HepG2 (cell line): ENCODE measurements at regions not wholly inside any gene's neighbourhood (a gene's known extent, or its start where the extent isn't known, plus 50 kb on each side); places are given as distances from the start of the nearest gene placed in this dataset.

Source experiments
- ARHGAP35 ChIP-seq: sonication (generic); formaldehyde crosslinking; IDR thresholded peaks from 2 replicates; pipeline ENCODE4 v1.9.0; 2022; ENCODE audit warnings: mild to moderate bottlenecking, inconsistent platforms, moderate library complexity, missing genetic modification reagents, borderline replicate concordance
- FOXK2 ChIP-seq: fragments of 450-650 bp; IDR thresholded peaks from 2 replicates; pipeline ENCODE4 v1.6.1; 2016
- FOXM1 ChIP-seq: sonication (generic); formaldehyde crosslinking; IDR thresholded peaks from 2 replicates; pipeline ENCODE4 v1.5.0; 2020; ENCODE audit warnings: missing genetic modification reagents
- HOXA3 ChIP-seq: sonication (generic); formaldehyde crosslinking; IDR thresholded peaks from 2 replicates; pipeline ENCODE4 v1.5.0; 2020; ENCODE audit warnings: missing genetic modification reagents
- NFE2 ChIP-seq: sonication (generic); formaldehyde crosslinking; IDR thresholded peaks from 2 replicates; pipeline ENCODE4 v1.4.0; 2020; ENCODE audit warnings: missing genetic modification reagents
- TSC22D2 ChIP-seq: sonication (generic); formaldehyde crosslinking; IDR thresholded peaks from 2 replicates; pipeline ENCODE4 v1.5.1; 2020; ENCODE audit warnings: missing genetic modification reagents, mild to moderate bottlenecking, borderline replicate concordance
- ZBTB38 ChIP-seq: sonication (generic); formaldehyde crosslinking; IDR thresholded peaks from 2 replicates; pipeline ENCODE4 v1.5.1; 2020; ENCODE audit warnings: mild to moderate bottlenecking, missing genetic modification reagents
- ZFP36 ChIP-seq: fragments of 150-350 bp; IDR thresholded peaks from 2 replicates; pipeline ENCODE4 v1.6.1; 2018; ENCODE audit warnings: borderline replicate concordance, low read length, low read depth; ENCODE audit not compliant: partially characterized antibody
- ZFP82 ChIP-seq: sonication (generic); formaldehyde crosslinking; IDR thresholded peaks from 2 replicates; pipeline ENCODE4 v1.5.1; 2020; ENCODE audit warnings: mild to moderate bottlenecking, missing genetic modification reagents, borderline replicate concordance
- ZNF143 ChIP-seq: sonication (generic); formaldehyde crosslinking; IDR thresholded peaks from 2 replicates; pipeline ENCODE4 v1.4.0; 2020; ENCODE audit warnings: missing genetic modification reagents
- ZNF207 ChIP-seq: fragments of 450-650 bp; IDR thresholded peaks from 2 replicates; pipeline ENCODE4 v1.6.1; 2016; ENCODE audit warnings: antibody characterized with exemption, borderline replicate concordance
- ZNF235 ChIP-seq: sonication (generic); formaldehyde crosslinking; IDR thresholded peaks from 2 replicates; pipeline ENCODE4 v1.8.1; 2023; ENCODE audit warnings: mild to moderate bottlenecking, missing genetic modification reagents, borderline replicate concordance
- ZNF724P ChIP-seq: sonication (generic); formaldehyde crosslinking; IDR thresholded peaks from 2 replicates; pipeline ENCODE4 v1.8.0; 2022; ENCODE audit warnings: missing genetic modification reagents, borderline replicate concordance
- ZNF768 ChIP-seq: sonication (generic); formaldehyde crosslinking; IDR thresholded peaks from 2 replicates; pipeline ENCODE4 v1.4.0; 2020; ENCODE audit warnings: missing genetic modification reagents
- ZSCAN29 ChIP-seq: sonication (generic); formaldehyde crosslinking; conservative IDR thresholded peaks from 2 replicates; pipeline ENCODE4 v1.4.0; 2020; ENCODE audit warnings: mild to moderate bottlenecking, missing genetic modification reagents
- TF ChIP-seq, protein P1 (sequence below): sonication (generic); formaldehyde crosslinking; IDR thresholded peaks from 2 replicates; pipeline ENCODE4 v1.8.1; 2023; ENCODE audit warnings: mild to moderate bottlenecking, missing genetic modification reagents, borderline replicate concordance
- TF ChIP-seq, protein P2 (sequence below): sonication (generic); IDR thresholded peaks from 2 replicates; pipeline ENCODE4 v1.6.1; 2016; ENCODE audit warnings: low read depth, borderline replicate concordance
- TF ChIP-seq, protein P3 (sequence below): sonication (generic); formaldehyde crosslinking; IDR thresholded peaks from 2 replicates; pipeline ENCODE4 v1.8.0; 2022; ENCODE audit warnings: mild to moderate bottlenecking, missing genetic modification reagents, moderate library complexity
- TF ChIP-seq, protein P4 (sequence below): sonication (generic); formaldehyde crosslinking; IDR thresholded peaks from 2 replicates; pipeline ENCODE4 v1.4.0; 2020; ENCODE audit warnings: missing genetic modification reagents
- TF ChIP-seq, protein P5 (sequence below): sonication (generic); formaldehyde crosslinking; IDR thresholded peaks from 2 replicates; pipeline ENCODE4 v1.5.1; 2020; ENCODE audit warnings: missing genetic modification reagents, mild to moderate bottlenecking, borderline replicate concordance
- TF ChIP-seq, protein P6 (sequence below): IDR thresholded peaks from 2 replicates; pipeline ENCODE4 v1.6.1; 2018; ENCODE audit warnings: missing genetic modification reagents, mild to moderate bottlenecking, missing compliant biosample characterization

DNA sequence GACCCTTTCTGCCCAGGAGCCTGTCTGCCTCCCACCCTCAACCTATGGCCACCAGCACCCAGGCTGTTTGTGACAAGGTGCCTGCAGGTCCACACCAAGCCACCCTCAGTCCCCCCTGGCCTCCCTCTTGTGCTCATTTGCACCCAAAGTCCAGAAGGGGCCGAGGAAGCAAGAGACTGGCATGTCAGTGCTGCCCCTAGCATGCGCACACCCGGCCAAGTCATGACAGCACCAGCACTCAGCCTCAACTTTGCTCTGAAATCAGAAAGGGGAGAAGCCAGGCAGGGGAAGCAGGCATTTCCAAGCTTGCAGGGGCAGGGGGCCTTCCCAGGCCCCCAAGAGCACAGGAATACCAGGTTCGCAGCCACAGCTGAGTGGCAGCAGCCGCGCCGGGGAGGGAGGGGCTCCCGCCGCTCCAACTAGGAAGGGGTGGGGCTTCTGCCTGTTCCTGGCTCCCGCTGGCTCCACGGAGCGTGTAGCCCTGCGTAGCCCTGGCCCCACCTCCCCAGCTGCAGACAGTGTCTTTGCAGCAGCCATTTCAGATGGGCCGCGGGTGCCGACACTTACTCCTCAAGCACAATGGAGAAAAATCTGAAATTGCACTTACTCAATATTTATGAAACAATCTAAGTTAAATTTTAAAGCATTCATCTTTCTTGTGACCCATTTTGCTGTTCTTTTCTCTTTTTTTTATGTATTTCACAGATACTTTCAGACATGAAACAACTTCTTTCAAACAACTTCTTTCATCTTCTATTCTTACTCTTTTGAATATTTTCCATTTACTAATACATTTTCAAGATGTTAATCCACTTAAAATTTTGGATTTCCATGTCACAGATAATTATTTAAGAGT, 54.9 kb upstream of the ABCB5 start (continued):
- no peak for TF ChIP-seq FOXM1 (CRISPR knock-in tag)
- TF ChIP-seq, protein P1, sequence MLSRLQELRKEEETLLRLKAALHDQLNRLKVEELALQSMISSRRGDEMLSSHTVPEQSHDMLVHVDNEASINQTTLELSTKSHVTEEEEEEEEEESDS (CRISPR knock-in tag) = no peak
- TF ChIP-seq ZNF724P = 0 out of 2 replicates have a peak, but pooled peaks have one; percentile 27
- TF ChIP-seq, protein P2, sequence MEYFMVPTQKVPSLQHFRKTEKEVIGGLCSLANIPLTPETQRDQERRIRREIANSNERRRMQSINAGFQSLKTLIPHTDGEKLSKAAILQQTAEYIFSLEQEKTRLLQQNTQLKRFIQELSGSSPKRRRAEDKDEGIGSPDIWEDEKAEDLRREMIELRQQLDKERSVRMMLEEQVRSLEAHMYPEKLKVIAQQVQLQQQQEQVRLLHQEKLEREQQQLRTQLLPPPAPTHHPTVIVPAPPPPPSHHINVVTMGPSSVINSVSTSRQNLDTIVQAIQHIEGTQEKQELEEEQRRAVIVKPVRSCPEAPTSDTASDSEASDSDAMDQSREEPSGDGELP = peak; percentile 53; the same call in 1 of the 2 replicates
- TF ChIP-seq, protein P3, sequence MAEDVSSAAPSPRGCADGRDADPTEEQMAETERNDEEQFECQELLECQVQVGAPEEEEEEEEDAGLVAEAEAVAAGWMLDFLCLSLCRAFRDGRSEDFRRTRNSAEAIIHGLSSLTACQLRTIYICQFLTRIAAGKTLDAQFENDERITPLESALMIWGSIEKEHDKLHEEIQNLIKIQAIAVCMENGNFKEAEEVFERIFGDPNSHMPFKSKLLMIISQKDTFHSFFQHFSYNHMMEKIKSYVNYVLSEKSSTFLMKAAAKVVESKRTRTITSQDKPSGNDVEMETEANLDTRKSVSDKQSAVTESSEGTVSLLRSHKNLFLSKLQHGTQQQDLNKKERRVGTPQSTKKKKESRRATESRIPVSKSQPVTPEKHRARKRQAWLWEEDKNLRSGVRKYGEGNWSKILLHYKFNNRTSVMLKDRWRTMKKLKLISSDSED = no peak
- TF ChIP-seq ZFP36 = no peak
- TF ChIP-seq, protein P4, sequence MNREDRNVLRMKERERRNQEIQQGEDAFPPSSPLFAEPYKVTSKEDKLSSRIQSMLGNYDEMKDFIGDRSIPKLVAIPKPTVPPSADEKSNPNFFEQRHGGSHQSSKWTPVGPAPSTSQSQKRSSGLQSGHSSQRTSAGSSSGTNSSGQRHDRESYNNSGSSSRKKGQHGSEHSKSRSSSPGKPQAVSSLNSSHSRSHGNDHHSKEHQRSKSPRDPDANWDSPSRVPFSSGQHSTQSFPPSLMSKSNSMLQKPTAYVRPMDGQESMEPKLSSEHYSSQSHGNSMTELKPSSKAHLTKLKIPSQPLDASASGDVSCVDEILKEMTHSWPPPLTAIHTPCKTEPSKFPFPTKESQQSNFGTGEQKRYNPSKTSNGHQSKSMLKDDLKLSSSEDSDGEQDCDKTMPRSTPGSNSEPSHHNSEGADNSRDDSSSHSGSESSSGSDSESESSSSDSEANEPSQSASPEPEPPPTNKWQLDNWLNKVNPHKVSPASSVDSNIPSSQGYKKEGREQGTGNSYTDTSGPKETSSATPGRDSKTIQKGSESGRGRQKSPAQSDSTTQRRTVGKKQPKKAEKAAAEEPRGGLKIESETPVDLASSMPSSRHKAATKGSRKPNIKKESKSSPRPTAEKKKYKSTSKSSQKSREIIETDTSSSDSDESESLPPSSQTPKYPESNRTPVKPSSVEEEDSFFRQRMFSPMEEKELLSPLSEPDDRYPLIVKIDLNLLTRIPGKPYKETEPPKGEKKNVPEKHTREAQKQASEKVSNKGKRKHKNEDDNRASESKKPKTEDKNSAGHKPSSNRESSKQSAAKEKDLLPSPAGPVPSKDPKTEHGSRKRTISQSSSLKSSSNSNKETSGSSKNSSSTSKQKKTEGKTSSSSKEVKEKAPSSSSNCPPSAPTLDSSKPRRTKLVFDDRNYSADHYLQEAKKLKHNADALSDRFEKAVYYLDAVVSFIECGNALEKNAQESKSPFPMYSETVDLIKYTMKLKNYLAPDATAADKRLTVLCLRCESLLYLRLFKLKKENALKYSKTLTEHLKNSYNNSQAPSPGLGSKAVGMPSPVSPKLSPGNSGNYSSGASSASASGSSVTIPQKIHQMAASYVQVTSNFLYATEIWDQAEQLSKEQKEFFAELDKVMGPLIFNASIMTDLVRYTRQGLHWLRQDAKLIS (CRISPR knock-in tag) = no peak
- TF ChIP-seq ZSCAN29 (CRISPR knock-in tag) = no peak
- TF ChIP-seq ZNF143 (CRISPR knock-in tag) = no peak
- no peak for TF ChIP-seq ZNF207
- TF ChIP-seq, protein P5, sequence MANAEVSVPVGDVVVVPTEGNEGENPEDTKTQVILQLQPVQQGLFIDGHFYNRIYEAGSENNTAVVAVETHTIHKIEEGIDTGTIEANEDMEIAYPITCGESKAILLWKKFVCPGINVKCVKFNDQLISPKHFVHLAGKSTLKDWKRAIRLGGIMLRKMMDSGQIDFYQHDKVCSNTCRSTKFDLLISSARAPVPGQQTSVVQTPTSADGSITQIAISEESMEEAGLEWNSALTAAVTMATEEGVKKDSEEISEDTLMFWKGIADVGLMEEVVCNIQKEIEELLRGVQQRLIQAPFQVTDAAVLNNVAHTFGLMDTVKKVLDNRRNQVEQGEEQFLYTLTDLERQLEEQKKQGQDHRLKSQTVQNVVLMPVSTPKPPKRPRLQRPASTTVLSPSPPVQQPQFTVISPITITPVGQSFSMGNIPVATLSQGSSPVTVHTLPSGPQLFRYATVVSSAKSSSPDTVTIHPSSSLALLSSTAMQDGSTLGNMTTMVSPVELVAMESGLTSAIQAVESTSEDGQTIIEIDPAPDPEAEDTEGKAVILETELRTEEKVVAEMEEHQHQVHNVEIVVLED = peak; percentile 58; the same call in 1 of the 2 replicates
- TF ChIP-seq TSC22D2 (CRISPR knock-in tag) = no peak
- TF ChIP-seq ZBTB38 (CRISPR knock-in tag) = 0 out of 2 replicates have a peak, but pooled peaks have one; percentile 40
- TF ChIP-seq NFE2 (CRISPR knock-in tag) = no peak
- TF ChIP-seq, protein P6, sequence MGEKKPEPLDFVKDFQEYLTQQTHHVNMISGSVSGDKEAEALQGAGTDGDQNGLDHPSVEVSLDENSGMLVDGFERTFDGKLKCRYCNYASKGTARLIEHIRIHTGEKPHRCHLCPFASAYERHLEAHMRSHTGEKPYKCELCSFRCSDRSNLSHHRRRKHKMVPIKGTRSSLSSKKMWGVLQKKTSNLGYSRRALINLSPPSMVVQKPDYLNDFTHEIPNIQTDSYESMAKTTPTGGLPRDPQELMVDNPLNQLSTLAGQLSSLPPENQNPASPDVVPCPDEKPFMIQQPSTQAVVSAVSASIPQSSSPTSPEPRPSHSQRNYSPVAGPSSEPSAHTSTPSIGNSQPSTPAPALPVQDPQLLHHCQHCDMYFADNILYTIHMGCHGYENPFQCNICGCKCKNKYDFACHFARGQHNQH = no peak
- no peak for TF ChIP-seq FOXK2
- no peak for TF ChIP-seq ZNF768 (CRISPR knock-in tag)
- TF ChIP-seq ARHGAP35 (CRISPR knock-in tag) = no peak
- TF ChIP-seq ZFP82 (CRISPR knock-in tag) = no peak
- TF ChIP-seq ZNF235 (CRISPR knock-in tag) = no peak
- TF ChIP-seq HOXA3 (CRISPR knock-in tag) = peak; percentile 31; the same call in 1 of the 2 replicates
